HepG2 (cell line): ENCODE measurements at regions not wholly inside any gene's neighbourhood (a gene's known extent, or its start where the extent isn't known, plus 50 kb on each side); places are given as distances from the start of the nearest gene placed in this dataset.

ENCODE experiments used
- CHCHD3 ChIP-seq: sonication (generic); formaldehyde crosslinking; IDR thresholded peaks from 2 replicates; pipeline ENCODE4 v1.8.0; 2022; ENCODE audit warnings: mild to moderate bottlenecking, missing genetic modification reagents, moderate library complexity
- CHD4 ChIP-seq: fragments of 200-600 bp; sonication (generic); IDR thresholded peaks from 2 replicates; pipeline ENCODE4 v1.7.0; 2017; ENCODE audit warnings: mild to moderate bottlenecking, low read length, borderline replicate concordance
- HMGA1 ChIP-seq: sonication (generic); formaldehyde crosslinking; conservative IDR thresholded peaks from 2 replicates; pipeline ENCODE4 v1.4.0; 2020; ENCODE audit warnings: missing genetic modification reagents
- KDM4B ChIP-seq: sonication (generic); formaldehyde crosslinking; IDR thresholded peaks from 2 replicates; pipeline ENCODE4 v1.4.0; 2020; ENCODE audit warnings: missing genetic modification reagents
- MATR3 ChIP-seq: sonication (generic); formaldehyde crosslinking; IDR thresholded peaks from 2 replicates; pipeline ENCODE4 v1.4.0; 2020; ENCODE audit warnings: missing genetic modification reagents
- NCOA2 ChIP-seq: sonication (generic); formaldehyde crosslinking; IDR thresholded peaks from 2 replicates; pipeline ENCODE4 v1.8.0; 2022; ENCODE audit warnings: inconsistent platforms
- SMARCE1 ChIP-seq: fragments of 450-650 bp; IDR thresholded peaks from 2 replicates; pipeline ENCODE4 v1.6.1; 2017; ENCODE audit warnings: borderline replicate concordance
- TCF12 ChIP-seq, 2 experiments: fragments of 450-650 bp in 1 of 2; sonication (generic) in 1 of 2; formaldehyde crosslinking in 1 of 2; IDR thresholded peaks; 2 replicates each; pipeline versions ENCODE4 v1.6.1 to v1.8.0; 2017 to 2022; ENCODE audit warnings: antibody characterized with exemption in 1 of 2, mild to moderate bottlenecking in 1 of 2, missing genetic modification reagents in 1 of 2, moderate library complexity in 1 of 2
- ZFP36L1 ChIP-seq: sonication (generic); formaldehyde crosslinking; IDR thresholded peaks from 2 replicates; pipeline ENCODE4 v1.8.0; 2022; ENCODE audit warnings: mild to moderate bottlenecking, missing genetic modification reagents, moderate library complexity
- ZMYM3 ChIP-seq: sonication (generic); formaldehyde crosslinking; IDR thresholded peaks from 2 replicates; pipeline ENCODE4 v1.5.1; 2020; ENCODE audit warnings: mild to moderate bottlenecking, missing genetic modification reagents
- ZNF317 ChIP-seq: sonication (generic); formaldehyde crosslinking; IDR thresholded peaks from 2 replicates; pipeline ENCODE4 v1.5.0; 2020; ENCODE audit warnings: mild to moderate bottlenecking, missing genetic modification reagents
- ZNF33A ChIP-seq: sonication (generic); formaldehyde crosslinking; IDR thresholded peaks from 2 replicates; pipeline ENCODE4 v1.5.1; 2020; ENCODE audit warnings: missing genetic modification reagents, mild to moderate bottlenecking, moderate library complexity, borderline replicate concordance
- ZNF350 ChIP-seq: sonication (generic); formaldehyde crosslinking; IDR thresholded peaks from 2 replicates; pipeline ENCODE4 v1.4.0; 2020; ENCODE audit warnings: mild to moderate bottlenecking, low read depth, missing genetic modification reagents, borderline replicate concordance
- ZNF432 ChIP-seq: sonication (generic); formaldehyde crosslinking; IDR thresholded peaks from 2 replicates; pipeline ENCODE4 v1.5.0; 2020; ENCODE audit warnings: missing genetic modification reagents, mild to moderate bottlenecking, borderline replicate concordance
- ZNF441 ChIP-seq: sonication (generic); formaldehyde crosslinking; IDR thresholded peaks from 2 replicates; pipeline ENCODE4 v1.7.0; 2021; ENCODE audit warnings: missing genetic modification reagents, borderline replicate concordance
- ZNF549 ChIP-seq: sonication (generic); formaldehyde crosslinking; IDR thresholded peaks from 2 replicates; pipeline ENCODE4 v1.5.0; 2020; ENCODE audit warnings: missing genetic modification reagents
- TF ChIP-seq, protein P1 (sequence below): sonication (generic); formaldehyde crosslinking; IDR thresholded peaks from 2 replicates; pipeline ENCODE4 v1.5.0; 2020; ENCODE audit warnings: mild to moderate bottlenecking, missing genetic modification reagents, borderline replicate concordance
- TF ChIP-seq, protein P2 (sequence below): sonication (generic); formaldehyde crosslinking; IDR thresholded peaks from 2 replicates; pipeline ENCODE4 v1.4.0; 2020; ENCODE audit warnings: mild to moderate bottlenecking, missing genetic modification reagents
- TF ChIP-seq, protein P3 (sequence below), 2 experiments: IDR thresholded peaks; 2 replicates each; pipeline ENCODE4 v1.6.1; 2011 to 2012; ENCODE audit warnings: low read length in 2 of 2, borderline replicate concordance in 1 of 2, low read depth in 1 of 2, mild to moderate bottlenecking in 1 of 2, moderate library complexity in 1 of 2
- TF ChIP-seq, protein P4 (sequence below): sonication (generic); formaldehyde crosslinking; IDR thresholded peaks from 2 replicates; pipeline ENCODE4 v1.8.1; 2023; ENCODE audit warnings: mild to moderate bottlenecking, moderate library complexity, missing genetic modification reagents

DNA sequence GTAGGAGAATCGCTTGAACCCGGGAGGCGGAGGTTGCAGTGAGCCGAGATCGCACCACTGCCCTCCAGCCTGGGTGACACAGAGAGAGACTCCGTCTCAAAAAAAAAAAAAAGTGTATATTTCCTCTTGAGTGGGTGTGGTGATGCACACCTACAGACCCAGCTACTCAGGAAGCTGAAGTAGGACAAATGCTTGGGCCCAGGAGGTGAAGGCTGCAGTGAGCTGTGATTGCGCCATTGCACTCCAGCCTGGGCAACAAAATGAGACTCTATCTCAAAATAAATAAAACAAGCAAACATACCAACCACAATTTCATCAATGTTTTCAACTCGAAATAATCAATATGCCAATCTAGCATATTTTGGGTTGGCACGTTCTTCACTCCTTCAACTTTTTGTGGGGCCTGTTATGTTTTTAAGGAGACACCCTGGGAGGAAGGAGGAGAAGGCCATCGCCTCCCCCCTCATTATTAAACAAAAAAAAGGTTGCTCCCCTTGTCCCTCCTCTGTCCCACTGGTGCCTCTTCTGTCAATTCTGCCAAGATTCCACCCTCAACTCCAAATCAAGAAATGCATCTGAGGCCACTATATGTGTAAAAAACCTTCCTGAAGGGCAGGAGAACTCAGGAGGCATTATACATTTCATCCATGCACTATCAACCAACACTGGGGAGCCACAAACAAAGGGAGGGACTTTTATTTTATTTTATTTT, 52.4 kb upstream of the ATF7IP2 start (continued):
- TF ChIP-seq, protein P1, sequence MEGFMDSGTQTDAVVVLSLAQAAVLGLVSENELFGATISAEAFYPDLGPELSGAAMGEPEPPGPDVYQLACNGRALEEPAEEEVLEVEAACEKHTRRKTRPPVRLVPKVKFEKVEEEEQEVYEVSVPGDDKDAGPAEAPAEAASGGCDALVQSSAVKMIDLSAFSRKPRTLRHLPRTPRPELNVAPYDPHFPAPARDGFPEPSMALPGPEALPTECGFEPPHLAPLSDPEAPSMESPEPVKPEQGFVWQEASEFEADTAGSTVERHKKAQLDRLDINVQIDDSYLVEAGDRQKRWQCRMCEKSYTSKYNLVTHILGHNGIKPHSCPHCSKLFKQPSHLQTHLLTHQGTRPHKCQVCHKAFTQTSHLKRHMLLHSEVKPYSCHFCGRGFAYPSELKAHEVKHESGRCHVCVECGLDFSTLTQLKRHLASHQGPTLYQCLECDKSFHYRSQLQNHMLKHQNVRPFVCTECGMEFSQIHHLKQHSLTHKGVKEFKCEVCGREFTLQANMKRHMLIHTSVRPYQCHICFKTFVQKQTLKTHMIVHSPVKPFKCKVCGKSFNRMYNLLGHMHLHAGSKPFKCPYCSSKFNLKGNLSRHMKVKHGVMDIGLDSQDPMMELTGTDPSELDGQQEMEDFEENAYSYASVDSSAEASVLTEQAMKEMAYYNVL (CRISPR knock-in tag), result 0 out of 2 replicates have a peak, but pooled peaks have one; percentile 15
- TF ChIP-seq CHD4 (peak; percentile 66; the same call in 1 of the 2 replicates), ZNF33A (CRISPR knock-in tag) (no peak), ZNF432 (no peak), ZNF317 (CRISPR knock-in tag) (0 out of 2 replicates have a peak, but pooled peaks have one; percentile 16), ZMYM3 (CRISPR knock-in tag) (no peak), ZFP36L1 (CRISPR knock-in tag) (no peak), CHCHD3 (no peak), ZNF441 (CRISPR knock-in tag) (no peak), ZNF350 (CRISPR knock-in tag) (no peak), SMARCE1 (no peak), NCOA2 (CRISPR knock-in tag) (no peak), ZNF549 (CRISPR knock-in tag) (no peak), HMGA1 (CRISPR knock-in tag) (no peak), TCF12 (IDR thresholded peaks at IDR 0.05) (no peak), TCF12 (CRISPR knock-in tag; IDR thresholded peaks at IDR 0.05) (0 out of 2 replicates have a peak, but pooled peaks have one; percentile 32), MATR3 (CRISPR knock-in tag) (no peak), KDM4B (CRISPR knock-in tag) (no peak)
- TF ChIP-seq, protein P2, sequence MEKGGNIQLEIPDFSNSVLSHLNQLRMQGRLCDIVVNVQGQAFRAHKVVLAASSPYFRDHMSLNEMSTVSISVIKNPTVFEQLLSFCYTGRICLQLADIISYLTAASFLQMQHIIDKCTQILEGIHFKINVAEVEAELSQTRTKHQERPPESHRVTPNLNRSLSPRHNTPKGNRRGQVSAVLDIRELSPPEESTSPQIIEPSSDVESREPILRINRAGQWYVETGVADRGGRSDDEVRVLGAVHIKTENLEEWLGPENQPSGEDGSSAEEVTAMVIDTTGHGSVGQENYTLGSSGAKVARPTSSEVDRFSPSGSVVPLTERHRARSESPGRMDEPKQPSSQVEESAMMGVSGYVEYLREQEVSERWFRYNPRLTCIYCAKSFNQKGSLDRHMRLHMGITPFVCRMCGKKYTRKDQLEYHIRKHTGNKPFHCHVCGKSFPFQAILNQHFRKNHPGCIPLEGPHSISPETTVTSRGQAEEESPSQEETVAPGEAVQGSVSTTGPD (CRISPR knock-in tag), result no peak
- TF ChIP-seq, protein P3, sequence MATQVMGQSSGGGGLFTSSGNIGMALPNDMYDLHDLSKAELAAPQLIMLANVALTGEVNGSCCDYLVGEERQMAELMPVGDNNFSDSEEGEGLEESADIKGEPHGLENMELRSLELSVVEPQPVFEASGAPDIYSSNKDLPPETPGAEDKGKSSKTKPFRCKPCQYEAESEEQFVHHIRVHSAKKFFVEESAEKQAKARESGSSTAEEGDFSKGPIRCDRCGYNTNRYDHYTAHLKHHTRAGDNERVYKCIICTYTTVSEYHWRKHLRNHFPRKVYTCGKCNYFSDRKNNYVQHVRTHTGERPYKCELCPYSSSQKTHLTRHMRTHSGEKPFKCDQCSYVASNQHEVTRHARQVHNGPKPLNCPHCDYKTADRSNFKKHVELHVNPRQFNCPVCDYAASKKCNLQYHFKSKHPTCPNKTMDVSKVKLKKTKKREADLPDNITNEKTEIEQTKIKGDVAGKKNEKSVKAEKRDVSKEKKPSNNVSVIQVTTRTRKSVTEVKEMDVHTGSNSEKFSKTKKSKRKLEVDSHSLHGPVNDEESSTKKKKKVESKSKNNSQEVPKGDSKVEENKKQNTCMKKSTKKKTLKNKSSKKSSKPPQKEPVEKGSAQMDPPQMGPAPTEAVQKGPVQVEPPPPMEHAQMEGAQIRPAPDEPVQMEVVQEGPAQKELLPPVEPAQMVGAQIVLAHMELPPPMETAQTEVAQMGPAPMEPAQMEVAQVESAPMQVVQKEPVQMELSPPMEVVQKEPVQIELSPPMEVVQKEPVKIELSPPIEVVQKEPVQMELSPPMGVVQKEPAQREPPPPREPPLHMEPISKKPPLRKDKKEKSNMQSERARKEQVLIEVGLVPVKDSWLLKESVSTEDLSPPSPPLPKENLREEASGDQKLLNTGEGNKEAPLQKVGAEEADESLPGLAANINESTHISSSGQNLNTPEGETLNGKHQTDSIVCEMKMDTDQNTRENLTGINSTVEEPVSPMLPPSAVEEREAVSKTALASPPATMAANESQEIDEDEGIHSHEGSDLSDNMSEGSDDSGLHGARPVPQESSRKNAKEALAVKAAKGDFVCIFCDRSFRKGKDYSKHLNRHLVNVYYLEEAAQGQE (IDR thresholded peaks at IDR 0.05; ENCODE audit: borderline replicate concordance in 1 of 2, low read depth in 1 of 2, low read length in 2 of 2), result no peak
- TF ChIP-seq, protein P4, sequence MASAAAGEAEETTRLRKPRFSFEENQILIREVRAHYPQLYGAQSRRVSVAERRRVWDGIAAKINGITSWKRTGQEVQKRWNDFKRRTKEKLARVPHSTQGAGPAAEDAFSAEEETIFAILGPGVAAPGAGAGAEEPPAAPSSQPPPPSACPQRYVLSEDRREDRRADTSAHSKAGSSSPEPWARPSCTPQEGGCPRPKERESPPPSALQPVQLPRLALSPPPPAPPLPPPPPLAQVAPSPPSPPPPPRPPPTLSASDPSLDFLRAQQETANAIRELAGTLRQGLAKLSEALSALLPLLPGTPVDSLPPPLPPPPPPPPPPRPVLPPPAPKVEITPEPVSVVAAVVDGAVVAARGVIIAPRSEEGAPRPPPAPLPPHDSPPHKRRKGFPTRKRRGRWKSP (CRISPR knock-in tag), result no peak
